ENCODE measurements at regions not wholly inside any gene's neighbourhood (a gene's known extent, or its start where the extent isn't known, plus 50 kb on each side); places are given as distances from the start of the nearest gene placed in this dataset.

GRCh38 chr10:47143473-47143872, 156.5 kb upstream of the GDF10 start:
- no peaks in the 10 kb centered on the region for H3K9me3 ChIP-seq (ENCODE audit: control insufficient read depth, low read depth, low read length)
- H2AFZ ChIP-seq (ENCODE audit: control insufficient read depth, low read length), result no peak overlapping the region
- H3K4me1 ChIP-seq (ENCODE audit: control insufficient read depth, extremely low read depth, insufficient read depth, low read length), result peaks cover 13% of the 10 kb centered on the region
- dilution Hi-C loops (cut with MboI; ENCODE audit: extremely low pct_ligation_motif_present, low sequenced_read_pairs), result no loop called here
- no peaks in the 10 kb centered on the region for H3K27me3 ChIP-seq (ENCODE audit: control insufficient read depth, extremely low read depth, insufficient read depth, low read length)
- FAIRE-seq, result no peak
- no peaks in the 10 kb centered on the region for H3K79me2 ChIP-seq (ENCODE audit: control insufficient read depth, insufficient read depth, low read length)
- DNase-seq (ENCODE audit: low read depth, low spot score), result no peak
- H3K9me1 ChIP-seq (ENCODE audit: control insufficient read depth, extremely low read depth, insufficient read depth, low read length), result no peaks in the 10 kb centered on the region
- no peak overlapping the region for H3K4me2 ChIP-seq (ENCODE audit: control insufficient read depth, extremely low read depth, insufficient read depth, low read depth, low read length)
- no peak for TF ChIP-seq CTCF (optimal IDR thresholded peaks at IDR 0.05 in 1 of 3, IDR thresholded peaks at IDR 0.05 in 1 of 3, conservative IDR thresholded peaks at IDR 0.05 in 1 of 3; ENCODE audit: extremely low read depth in 1 of 3, insufficient read depth in 2 of 3, low read length in 3 of 3)
- no peaks in the 10 kb centered on the region for H3K36me3 ChIP-seq (ENCODE audit: control insufficient read depth in 2 of 2, extremely low read depth in 1 of 2, insufficient read depth in 2 of 2, low read length in 2 of 2)
- no peaks in the 10 kb centered on the region for H4K20me1 ChIP-seq (ENCODE audit: control insufficient read depth, extremely low read depth, insufficient read depth, low read length)
- no peak overlapping the region for H3K27ac ChIP-seq (ENCODE audit: control insufficient read depth, insufficient read depth, low read length)
- H3K9ac ChIP-seq (ENCODE audit: control insufficient read depth, extremely low read depth, insufficient read depth, low read length), result no peak overlapping the region
- H3K4me3 ChIP-seq (ENCODE audit: control insufficient read depth in 2 of 3, extremely low read depth in 1 of 3, insufficient read depth in 2 of 3, low read depth in 1 of 3, low read length in 3 of 3), result no peak overlapping the region

GRCh38 chr10:47144525-47144924, 155.5 kb upstream of the GDF10 start:
- Histone ChIP-seq H3K27ac (ENCODE audit: control insufficient read depth, insufficient read depth, low read length) (no peak overlapping the region), H3K4me1 (ENCODE audit: control insufficient read depth, extremely low read depth, insufficient read depth, low read length) (peaks cover 13% of the 10 kb centered on the region), H3K27me3 (ENCODE audit: control insufficient read depth, extremely low read depth, insufficient read depth, low read length) (no peaks in the 10 kb centered on the region), H3K9ac (ENCODE audit: control insufficient read depth, extremely low read depth, insufficient read depth, low read length) (no peak overlapping the region), H3K4me3 (ENCODE audit: control insufficient read depth in 2 of 3, extremely low read depth in 1 of 3, insufficient read depth in 2 of 3, low read depth in 1 of 3, low read length in 3 of 3) (no peak overlapping the region), H3K36me3 (ENCODE audit: control insufficient read depth in 2 of 2, extremely low read depth in 1 of 2, insufficient read depth in 2 of 2, low read length in 2 of 2) (no peaks in the 10 kb centered on the region), H3K9me3 (ENCODE audit: control insufficient read depth, low read depth, low read length) (no peaks in the 10 kb centered on the region), H4K20me1 (ENCODE audit: control insufficient read depth, extremely low read depth, insufficient read depth, low read length) (no peaks in the 10 kb centered on the region), H3K9me1 (ENCODE audit: control insufficient read depth, extremely low read depth, insufficient read depth, low read length) (no peaks in the 10 kb centered on the region), H3K79me2 (ENCODE audit: control insufficient read depth, insufficient read depth, low read length) (no peaks in the 10 kb centered on the region), H3K4me2 (ENCODE audit: control insufficient read depth, extremely low read depth, insufficient read depth, low read depth, low read length) (no peak overlapping the region), H2AFZ (ENCODE audit: control insufficient read depth, low read length) (no peak overlapping the region)
- DNase-seq (ENCODE audit: low read depth, low spot score) (no peak), FAIRE-seq (no peak)
- TF ChIP-seq CTCF (optimal IDR thresholded peaks at IDR 0.05 in 1 of 3, IDR thresholded peaks at IDR 0.05 in 1 of 3, conservative IDR thresholded peaks at IDR 0.05 in 1 of 3; ENCODE audit: extremely low read depth in 1 of 3, insufficient read depth in 2 of 3, low read length in 3 of 3) (no peak), EZH2 (IDR thresholded peaks at IDR 0.05; ENCODE audit: low read length) (no peak)
- dilution Hi-C loops (cut with MboI; ENCODE audit: extremely low pct_ligation_motif_present, low sequenced_read_pairs), result no loop called here
